HG03571 (cell line): ENCODE measurements at regions not wholly inside any gene's neighbourhood (a gene's known extent, or its start where the extent isn't known, plus 50 kb on each side); places are given as distances from the start of the nearest gene placed in this dataset.
"Not testable (repeated sequence)": the region's sequence is repeated elsewhere in the genome, so short reads cannot be mapped to it uniquely, and the experiment has no call there.

Source experiments
- ATAC-seq: cut with Tn5 transposase; IDR thresholded peaks from one replicate; pipeline ENCODE4 v1.9.1; 2021; ENCODE audit not compliant: unreplicated experiment

GRCh38 chr6:66245231-66245630 is 538.2 kb upstream of the EYS start:
- no peak for ATAC-seq

DNA sequence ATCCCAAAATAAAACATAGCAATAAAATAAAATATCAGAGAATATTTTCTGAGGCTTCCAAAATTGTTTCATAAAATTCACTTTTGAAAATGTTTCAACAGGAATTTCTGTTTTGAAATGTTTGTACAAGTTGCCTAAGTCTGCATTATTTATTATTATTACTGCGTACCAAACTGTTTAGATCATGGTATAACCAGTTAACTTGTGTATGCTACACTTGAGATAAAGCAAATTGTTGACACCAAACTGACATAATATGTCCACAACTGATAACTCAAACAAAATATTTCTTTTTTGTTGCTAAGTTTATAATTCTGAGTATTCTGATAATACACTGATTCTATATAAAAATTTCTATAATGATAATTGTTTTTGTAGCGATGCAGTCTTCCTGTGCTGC is 531.8 kb upstream of the EYS start:
- ATAC-seq = no peak

DNA sequence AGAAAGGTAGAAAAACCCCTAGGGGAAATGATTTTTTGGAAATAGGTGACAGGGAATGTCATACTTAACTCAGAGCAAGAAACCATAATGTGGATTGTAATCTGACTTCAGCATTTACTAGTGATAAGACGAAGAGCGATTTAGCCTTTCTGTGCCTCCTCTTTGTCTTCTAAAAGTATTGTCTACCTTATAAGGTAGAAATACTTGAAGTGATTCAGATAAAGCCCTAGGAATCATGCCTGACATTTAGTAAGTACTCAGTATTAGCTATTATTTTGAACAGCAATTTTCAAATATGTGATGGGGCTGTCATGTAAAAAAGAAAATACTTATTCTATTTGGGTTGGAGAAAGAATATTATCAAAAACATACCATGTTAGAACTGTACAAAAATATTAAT is 525.9 kb upstream of the EYS start:
- no peak for ATAC-seq

DNA sequence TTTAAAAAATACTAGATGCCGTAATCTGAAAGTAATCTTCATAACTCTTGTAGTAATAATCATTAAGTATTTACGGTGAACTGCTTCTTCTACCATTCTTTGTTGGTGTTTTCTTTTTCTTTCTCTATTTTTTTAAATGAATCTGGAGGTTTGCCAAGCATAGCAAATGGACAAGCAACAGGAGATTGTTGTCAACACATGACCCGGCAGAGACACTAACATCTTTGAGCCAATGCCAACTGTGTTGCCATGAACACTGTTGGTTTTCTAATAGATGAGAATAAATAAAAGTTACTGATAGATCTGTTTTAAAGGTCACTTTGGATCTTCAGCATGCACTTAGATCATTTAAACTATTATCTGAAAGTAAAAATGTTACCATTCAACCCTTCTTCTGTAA is 523.6 kb upstream of the EYS start:
- ATAC-seq = no peak

DNA sequence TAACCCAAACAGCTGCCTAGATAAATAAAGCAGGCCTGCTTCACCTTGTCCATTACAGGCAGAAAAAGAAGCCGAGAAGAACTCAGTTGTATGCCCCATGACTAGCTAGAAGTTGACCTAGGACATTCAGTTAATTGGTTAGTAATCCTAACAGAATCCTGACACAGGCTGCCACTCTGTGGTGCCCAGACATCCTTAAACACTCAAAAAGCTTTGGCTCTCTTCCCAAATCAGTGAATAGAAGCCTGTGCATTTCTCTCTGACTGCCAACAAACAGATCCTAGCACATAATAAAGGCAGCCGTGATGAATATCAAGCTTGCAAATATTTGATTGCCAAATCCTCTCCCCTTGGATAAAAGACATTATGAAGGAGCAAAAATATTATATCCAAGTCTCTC is 519.1 kb upstream of the EYS start:
- no peak for ATAC-seq

- no peak for ATAC-seq
Observed at GRCh38 chr6:66210964-66211363, 503.9 kb upstream of the EYS start.

GRCh38 chr6:66200390-66200789 is 493.4 kb upstream of the EYS start:
- no peak for ATAC-seq

- no peak for ATAC-seq
Observed at GRCh38 chr6:66199171-66199570, 492.1 kb upstream of the EYS start.

GRCh38 chr6:66198062-66198624 is 491.1 kb upstream of the EYS start:
- no peak for ATAC-seq

DNA sequence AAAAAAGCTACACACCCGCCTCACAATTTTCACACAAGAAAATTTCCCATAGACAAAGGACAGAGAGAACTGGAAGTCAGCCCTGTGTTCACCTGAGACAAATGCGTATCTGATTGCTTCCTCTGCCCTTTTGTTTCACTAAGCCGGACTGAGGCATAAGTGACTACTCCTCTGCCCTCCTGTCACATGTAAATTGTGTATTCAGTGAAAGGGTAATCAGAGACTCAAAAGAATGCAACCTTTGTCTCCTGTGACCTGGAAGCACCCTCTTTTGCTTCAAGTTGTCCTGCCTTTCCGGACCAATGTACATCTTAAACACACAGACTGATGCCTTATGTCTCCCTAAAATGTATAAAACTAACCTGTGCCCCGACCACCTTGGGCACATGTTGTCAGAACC is 483.8 kb upstream of the EYS start:
- no peak for ATAC-seq

DNA sequence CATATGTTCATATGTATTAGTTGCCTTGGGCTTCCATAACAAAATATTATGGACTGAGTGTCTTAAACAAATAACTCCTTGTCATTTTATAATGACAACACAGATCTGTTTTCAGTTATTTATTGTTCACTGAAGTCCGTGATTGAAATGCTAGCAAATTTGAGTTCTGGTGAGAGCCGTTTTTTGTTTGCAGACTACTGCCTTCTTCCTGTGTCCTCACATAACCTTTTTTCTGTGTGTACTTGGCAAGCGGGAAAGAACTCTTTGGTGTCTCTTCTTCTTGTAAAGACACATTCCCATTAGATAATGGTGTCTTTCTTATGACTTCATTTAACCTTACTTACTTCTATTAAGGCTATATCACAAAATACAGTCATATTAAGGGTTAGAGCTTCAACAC is 482.9 kb upstream of the EYS start:
- no peak for ATAC-seq

DNA sequence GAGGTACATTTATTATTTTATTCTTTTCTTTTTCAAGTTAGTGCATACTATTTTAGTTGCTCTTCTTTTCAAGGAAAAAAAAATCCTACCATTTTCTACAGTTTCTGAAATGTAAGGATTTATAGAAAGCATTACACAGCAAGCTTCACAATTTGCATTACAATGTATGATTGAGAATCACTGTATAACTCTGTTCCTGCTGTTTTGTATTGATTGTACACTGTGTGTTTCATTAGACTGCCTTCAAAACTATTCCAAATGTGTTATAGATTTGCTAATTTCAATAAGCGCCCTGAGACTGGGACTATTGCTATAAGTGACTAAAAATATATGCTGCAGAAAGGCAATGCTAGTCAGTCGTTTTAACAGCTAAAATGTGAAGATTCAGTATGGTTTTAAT is 479.7 kb upstream of the EYS start:
- ATAC-seq = no peak

DNA sequence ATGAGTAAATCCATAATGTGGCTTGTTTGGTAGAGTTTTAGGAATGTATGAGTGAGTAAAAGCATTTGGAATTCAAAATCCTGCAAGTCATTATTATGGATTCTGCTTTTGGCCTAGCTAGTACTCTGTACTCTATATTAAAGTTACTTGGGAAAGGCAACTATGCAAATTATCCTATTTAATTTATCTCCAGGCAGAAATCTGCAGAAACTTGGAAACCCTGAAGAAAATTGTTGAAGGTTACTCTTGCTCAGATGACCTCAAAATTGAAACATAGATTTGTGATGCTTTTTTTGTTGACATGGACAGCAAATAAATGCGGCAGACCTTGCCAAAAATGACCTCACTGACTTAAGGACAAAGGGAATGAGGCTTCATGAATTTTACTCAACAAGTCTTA is 477.1 kb upstream of the EYS start:
- ATAC-seq = no peak

DNA sequence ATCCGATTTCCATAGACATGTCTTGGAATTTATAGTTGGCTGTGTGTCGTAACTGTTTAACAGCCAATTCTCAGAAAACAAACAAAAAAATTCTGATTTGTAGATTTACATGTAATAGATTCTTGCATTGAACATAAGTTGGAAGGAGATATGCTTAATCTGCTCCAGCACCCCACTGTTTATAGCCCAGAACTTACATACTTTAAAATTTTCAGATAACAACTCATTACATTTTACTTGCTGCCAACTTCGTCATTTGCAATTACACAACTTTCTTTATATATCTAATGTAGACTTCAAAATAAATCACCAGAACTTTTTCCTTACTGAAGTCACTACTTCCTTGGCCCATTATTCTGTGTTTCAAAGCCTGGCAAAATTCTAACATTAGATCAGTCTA is 472.3 kb upstream of the EYS start:
- no peak for ATAC-seq

GRCh38 chr6:66173587-66173986 is 466.6 kb upstream of the EYS start:
- ATAC-seq = no peak

DNA sequence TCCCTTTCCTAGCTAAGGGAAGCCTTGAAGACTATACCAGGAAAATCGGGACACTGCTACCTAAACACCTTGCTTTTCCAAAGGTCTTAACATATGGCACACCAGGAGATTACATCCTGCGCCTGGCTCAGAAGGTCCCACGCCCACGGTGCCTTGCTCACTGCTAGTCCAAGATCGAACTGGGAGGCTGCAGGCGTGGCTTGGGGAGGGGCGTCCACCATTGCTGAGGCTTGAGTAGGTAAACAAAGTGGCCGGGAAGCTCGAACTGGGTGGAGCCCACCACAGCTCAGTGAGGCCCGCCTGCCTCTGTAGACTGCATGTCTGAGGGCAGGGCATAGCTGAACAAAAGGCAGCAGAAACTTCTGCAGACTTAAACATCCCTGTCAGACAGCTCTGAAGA is 459.7 kb upstream of the EYS start:
- ATAC-seq = not testable (repeated sequence)

GRCh38 chr6:66161546-66162108 is 454.6 kb upstream of the EYS start:
- no peak for ATAC-seq

GRCh38 chr6:66159937-66160336 is 452.9 kb upstream of the EYS start:
- ATAC-seq = no peak

- ATAC-seq = no peak
Observed at GRCh38 chr6:66153247-66153646, 446.2 kb upstream of the EYS start.

DNA sequence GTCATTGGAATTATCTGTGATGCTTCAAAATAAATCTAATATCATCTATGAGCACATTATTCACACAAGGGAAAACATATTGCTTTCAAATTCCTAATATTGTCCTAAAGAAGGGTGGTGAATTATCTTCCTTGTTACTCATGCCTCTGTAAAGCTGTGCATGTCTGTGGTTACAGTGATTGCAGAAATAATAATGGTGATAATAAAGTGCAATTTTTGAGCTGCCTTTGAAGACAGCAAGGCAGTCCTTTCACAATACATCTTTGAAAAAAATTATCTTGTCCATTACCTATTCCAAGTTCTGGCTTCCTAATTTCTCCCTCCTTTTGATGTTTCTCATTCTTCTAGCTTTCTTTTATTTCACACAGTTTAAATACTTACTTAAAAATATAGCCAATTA is 442.1 kb upstream of the EYS start:
- ATAC-seq = no peak

- ATAC-seq = no peak
Observed at GRCh38 chr6:66145867-66146266, 438.8 kb upstream of the EYS start.

- no peak for ATAC-seq
Observed at GRCh38 chr6:66134021-66134420, 427.0 kb upstream of the EYS start.

- ATAC-seq = no peak
Observed at GRCh38 chr6:66128656-66129055, 421.6 kb upstream of the EYS start.
